K562 (cell line): ENCODE measurements at regions not wholly inside any gene's neighbourhood (a gene's known extent, or its start where the extent isn't known, plus 50 kb on each side); places are given as distances from the start of the nearest gene placed in this dataset.

Source experiments
- ATAC-seq: fragments of 200-7000 bp; cut with Tn5 transposase; 3 replicates; pipeline ENCODE4 v1.9.1; 2020; ENCODE audit warnings: moderate library complexity
- BruUV-seq: library from RNA; stranded (reverse); fragments of 400-500 nt; replicated peaks from 2 replicates; lab custom pipeline; 2021; lab: Mats Ljungman, UMichigan
- CTCF ChIA-PET: fragments of 300-600 bp; formaldehyde crosslinking; extraction: SDS; loops from one replicate; lab custom pipeline; 2021; ENCODE audit warnings: low intra/inter-chr PET ratio; lab: Yijun Ruan, JAX
- POLR2A ChIA-PET: fragments of 300-600, 350-650 bp; sonication (Branson Sonifier 250); formaldehyde crosslinking; extraction: SDS; loops from one replicate; lab custom pipeline; 2021; ENCODE audit warnings: antibody characterized with exemption, inconsistent platforms; lab: Yijun Ruan, JAX
- DNase-seq, 4 experiments: peaks; one replicate each; pipeline versions ENCODE4 v3.0.0 to v3.0.0-alpha.2; 2011 to 2018; ENCODE audit warnings: low spot score in 3 of 4, mixed read lengths in 3 of 4; ENCODE audit errors: extremely low read depth in 1 of 4
- FAIRE-seq: peaks from 2 replicates; lab custom pipeline; 2011; peaks lifted over from hg19 to GRCh38; lab: Jason Lieb, UNC
- H2AFZ ChIP-seq: 2 replicates; pipeline ENCODE4 v1.6.0; 2011; ENCODE audit warnings: low read depth, low read length, control low read depth, inconsistent platforms
- H3K27ac ChIP-seq: fragments of 200-600 bp; 3 replicates; pipeline ENCODE4 v1.8.0; 2011; ENCODE audit warnings: low read depth, mild to moderate bottlenecking, control low read depth, inconsistent platforms, low read length, moderate library complexity, mixed read lengths; ENCODE audit errors: extremely low read depth
- H3K27me3 ChIP-seq, 2 experiments: fragments of 300-600 bp in 1 of 2; 2 replicates in 1 of 2; 3 replicates in 1 of 2; pipeline versions ENCODE4 v1.6.0 to v1.8.0; 2011; ENCODE audit warnings: inconsistent platforms in 2 of 2, low read length in 2 of 2, mild to moderate bottlenecking in 1 of 2, mixed read lengths in 1 of 2, moderate library complexity in 1 of 2; ENCODE audit not compliant: control insufficient read depth in 2 of 2, insufficient read depth in 2 of 2
- H3K36me3 ChIP-seq: fragments of 300-600 bp; 3 replicates; pipeline ENCODE4 v1.8.0; 2011; ENCODE audit warnings: mild to moderate bottlenecking, low read length, inconsistent platforms; ENCODE audit not compliant: control insufficient read depth, insufficient read depth
- H3K4me1 ChIP-seq, 2 experiments: fragments of 200-600 bp in 1 of 2; replicated peaks in 1 of 2; 2 replicates in 1 of 2; 3 replicates in 1 of 2; pipeline versions ENCODE4 v1.5.1 to v1.8.0; 2011; ENCODE audit warnings: inconsistent platforms in 2 of 2, low read length in 2 of 2, mild to moderate bottlenecking in 1 of 2, mixed read lengths in 1 of 2, moderate library complexity in 1 of 2; ENCODE audit not compliant: control insufficient read depth in 2 of 2, insufficient read depth in 2 of 2
- H3K4me2 ChIP-seq: 2 replicates; pipeline ENCODE4 v1.6.1; 2011; ENCODE audit warnings: low read length, control low read depth, inconsistent platforms, mixed read lengths; ENCODE audit not compliant: insufficient read depth
- H3K4me3 ChIP-seq: fragments of 200-600 bp; sonication (generic), shearing (Covaris generic); 2 replicates; pipeline ENCODE4 v1.5.1; 2016; ENCODE audit warnings: control low read depth, inconsistent platforms
- H3K79me2 ChIP-seq: fragments of 200-600 bp; 3 replicates; pipeline ENCODE4 v1.8.0; 2011; ENCODE audit warnings: low read length, inconsistent platforms; ENCODE audit not compliant: control insufficient read depth, insufficient read depth
- H3K9ac ChIP-seq, 2 experiments: 2 replicates each; pipeline versions ENCODE4 v1.6.0 to v1.6.1; 2011; ENCODE audit warnings: low read depth in 2 of 2, low read length in 2 of 2, control low read depth in 1 of 2, inconsistent platforms in 1 of 2, mild to moderate bottlenecking in 1 of 2, mixed read lengths in 1 of 2; ENCODE audit not compliant: insufficient read depth in 1 of 2
- H3K9me1 ChIP-seq: one replicate; pipeline ENCODE4 v1.6.0; 2011; ENCODE audit warnings: inconsistent platforms, mild to moderate bottlenecking, low read length, moderate library complexity; ENCODE audit not compliant: control insufficient read depth, insufficient read depth
- H3K9me3 ChIP-seq: replicated peaks from 2 replicates; pipeline ENCODE4 v1.5.1; 2011; ENCODE audit warnings: low read depth, low read length, inconsistent platforms; ENCODE audit not compliant: control insufficient read depth, insufficient read depth
- H4K20me1 ChIP-seq: replicated peaks from 2 replicates; pipeline ENCODE4 v1.6.1; 2011; ENCODE audit warnings: low read length, inconsistent platforms, mixed read lengths; ENCODE audit not compliant: control insufficient read depth, insufficient read depth
- CAMTA2 ChIP-seq: fragments of 250-450 bp; sonication (Bioruptor Pico); conservative IDR thresholded peaks from 2 replicates; pipeline ENCODE4 v1.5.1; 2022
- CHD1 ChIP-seq: fragments of 200-600 bp; sonication (generic); IDR thresholded peaks from one replicate; pipeline ENCODE4 v1.6.1; 2012; ENCODE audit warnings: mild to moderate bottlenecking, moderate library complexity, low read length, inconsistent platforms
- ESRRA ChIP-seq: fragments of 450-650 bp; IDR thresholded peaks from 2 replicates; pipeline ENCODE4 v1.6.1; 2014; ENCODE audit warnings: low read depth, mild to moderate bottlenecking, moderate library complexity, borderline replicate concordance
- HMGN3 ChIP-seq: IDR thresholded peaks from 2 replicates; pipeline ENCODE4 v1.6.1; 2011; ENCODE audit warnings: borderline replicate concordance, low read depth, mild to moderate bottlenecking, mixed read lengths, low read length; ENCODE audit not compliant: insufficient read length; ENCODE audit errors: extremely low read depth
- PHF8 ChIP-seq: fragments of 200-600 bp; sonication (generic); IDR thresholded peaks from 2 replicates; pipeline ENCODE4 v1.6.1; 2012; ENCODE audit warnings: mixed run types, mild to moderate bottlenecking, inconsistent platforms, low read length, moderate library complexity, borderline replicate concordance
- SPI1 ChIP-seq: IDR thresholded peaks from 2 replicates; pipeline ENCODE4 v1.6.1; 2011; ENCODE audit warnings: low read depth, low read length, control low read depth, borderline replicate concordance
- VEZF1 ChIP-seq: fragments of 200-800 bp; sonication (Bioruptor generic); IDR thresholded peaks from 2 replicates; pipeline ENCODE4 v1.6.1; 2017; ENCODE audit warnings: missing genetic modification characterization, missing compliant biosample characterization
- XRCC5 ChIP-seq: fragments of 200-400 bp; formaldehyde crosslinking; IDR thresholded peaks from 2 replicates; pipeline ENCODE4 v1.6.1; 2017; ENCODE audit warnings: low read depth, mild to moderate bottlenecking, low read length
- ZBTB11 ChIP-seq, 3 experiments: fragments of 200-800 bp in 1 of 3; fragments of 250-450 bp in 1 of 3; fragments of 450-650 bp in 1 of 3; sonication (Bioruptor Pico) in 1 of 3; sonication (Bioruptor generic) in 1 of 3; formaldehyde crosslinking in 1 of 3; IDR thresholded peaks; 2 replicates each; pipeline versions ENCODE4 v1.6.1 to v1.8.0; 2016 to 2022; ENCODE audit warnings: mild to moderate bottlenecking in 2 of 3, missing genetic modification characterization in 2 of 3, missing compliant biosample characterization in 1 of 3, moderate library complexity in 1 of 3
- ZBTB8A ChIP-seq: fragments of 450-650 bp; IDR thresholded peaks from 2 replicates; pipeline ENCODE4 v1.6.1; 2018; ENCODE audit warnings: mild to moderate bottlenecking, moderate library complexity; ENCODE audit not compliant: partially characterized antibody
- WGBS: fragments of 100-300 bp; shearing (Covaris generic); methylation state at CpG from one replicate; pipeline ENCODE4 v1.1.6; 2016; ENCODE audit warnings: low coverage, mixed read lengths; ENCODE audit not compliant: insufficient coverage; ENCODE audit errors: missing lambda C conversion rate; 5-methylcytosine and 5-hydroxymethylcytosine counted together
- in situ Hi-C: fragments of 300-500 bp; cut with MboI; formaldehyde crosslinking; loops from 4 replicates; pipeline ENCODE4 v1.15.0; 2018; ENCODE audit warnings: inconsistent platforms, mixed read lengths
- intact Hi-C: fragments of 100-400 bp; cut with micrococcal nuclease; formaldehyde crosslinking; loops from 2 replicates; pipeline ENCODE4 v1.14.2; 2022

- WGBS: 0% methylated on average over 5 of the region's 63 CpGs
- peak overlapping the region; percentile 80 for H3K4me2 ChIP-seq
- peak overlapping the region; percentile 66 for H3K4me3 ChIP-seq
- no TSS peak for BruUV-seq
- peak overlapping the region; percentile 68 to 94 for H3K9ac ChIP-seq
- no peaks in the 10 kb centered on the region for H3K27me3 ChIP-seq
- H3K79me2 ChIP-seq: peaks cover 29% of the 10 kb centered on the region
- H3K36me3 ChIP-seq: no peaks in the 10 kb centered on the region
- peaks cover 13 to 21% of the 10 kb centered on the region in 2 experiments; a peak in 4 of 5 replicates for H3K4me1 ChIP-seq
- peaks cover 7% of the 10 kb centered on the region; the same call in 1 of the 2 replicates for H4K20me1 ChIP-seq
- ChIA-PET CTCF (no interaction called here), POLR2A (interaction anchor here (0.6 to 0.7 kb wide), 2 partner anchors 8 to 26 kb away, joined by 3 read pairs; no protein-coding TSS in a partner anchor)
- H2AFZ ChIP-seq: peak overlapping the region; percentile 52
- peak overlapping the region; percentile 65 for H3K27ac ChIP-seq
- peak; percentile 40 to 56 (median 52) for DNase-seq
- in situ Hi-C loops (no loop called here), intact Hi-C loops (loop anchor here (5.0 kb wide), 1 partner anchor 70 kb away; no protein-coding TSS in a partner anchor)
- ATAC-seq: peak; percentile 57
- H3K9me1 ChIP-seq: no peaks in the 10 kb centered on the region
- H3K9me3 ChIP-seq: no peaks in the 10 kb centered on the region
- FAIRE-seq: no peak
- no peak for TF ChIP-seq CAMTA2 (CRISPR knock-in tag)
- peak; percentile 20 for TF ChIP-seq HMGN3
- TF ChIP-seq SPI1: 0 out of 2 replicates have a peak, but pooled peaks have one; percentile 9
- peak; percentile 32; the same call in 1 of the 2 replicates for TF ChIP-seq PHF8
- TF ChIP-seq ZBTB8A: no peak
- TF ChIP-seq ESRRA: peak; percentile 28; the same call in 1 of the 2 replicates
- TF ChIP-seq XRCC5: no peak
- peak; percentile 41 for TF ChIP-seq CHD1
- TF ChIP-seq VEZF1 (CRISPR knock-in tag): peak; percentile 4; the same call in 1 of the 2 replicates
- TF ChIP-seq ZBTB11 (CRISPR knock-in tag; IDR thresholded peaks at IDR 0.05): peak in 1 of 3 experiments; percentile 48; a peak in 1 of 6 replicates
Measured at GRCh38 chr9:36486933-36487481, 85.7 kb upstream of the MELK start.
